ENCODE measurements at regions not wholly inside any gene's neighbourhood (a gene's known extent, or its start where the extent isn't known, plus 50 kb on each side); places are given as distances from the start of the nearest gene placed in this dataset.
A peak's percentile ranks its signal among the peaks of the same experiment; 100 is the strongest.

DNA sequence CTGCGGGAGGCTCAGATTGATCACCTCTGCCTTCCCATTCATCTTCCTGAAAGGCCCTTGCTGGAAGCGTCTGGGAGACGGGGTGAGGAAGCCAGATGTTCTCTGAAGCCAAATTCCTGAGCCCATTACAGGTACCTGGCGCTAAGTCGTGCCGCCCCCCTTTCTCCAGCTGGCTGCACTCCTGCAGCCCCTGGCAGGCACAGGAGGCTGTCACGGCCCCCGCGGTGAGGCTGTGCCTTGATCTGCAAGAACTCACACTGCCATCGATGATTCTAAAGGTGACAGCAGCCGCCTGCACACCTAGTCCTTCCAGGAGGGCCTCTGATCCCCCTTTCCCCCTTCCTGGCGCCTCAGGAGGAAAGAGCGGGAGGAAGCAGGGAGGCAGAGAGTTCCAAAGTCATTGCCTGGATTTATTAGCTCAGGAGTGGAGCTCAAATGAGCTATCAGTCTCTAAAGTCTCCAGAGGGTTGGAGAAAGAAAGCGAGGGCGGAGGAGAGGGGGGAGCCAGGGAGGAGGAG is 106.9 kb downstream of the RFLNA start:
- TF ChIP-seq, protein P1, sequence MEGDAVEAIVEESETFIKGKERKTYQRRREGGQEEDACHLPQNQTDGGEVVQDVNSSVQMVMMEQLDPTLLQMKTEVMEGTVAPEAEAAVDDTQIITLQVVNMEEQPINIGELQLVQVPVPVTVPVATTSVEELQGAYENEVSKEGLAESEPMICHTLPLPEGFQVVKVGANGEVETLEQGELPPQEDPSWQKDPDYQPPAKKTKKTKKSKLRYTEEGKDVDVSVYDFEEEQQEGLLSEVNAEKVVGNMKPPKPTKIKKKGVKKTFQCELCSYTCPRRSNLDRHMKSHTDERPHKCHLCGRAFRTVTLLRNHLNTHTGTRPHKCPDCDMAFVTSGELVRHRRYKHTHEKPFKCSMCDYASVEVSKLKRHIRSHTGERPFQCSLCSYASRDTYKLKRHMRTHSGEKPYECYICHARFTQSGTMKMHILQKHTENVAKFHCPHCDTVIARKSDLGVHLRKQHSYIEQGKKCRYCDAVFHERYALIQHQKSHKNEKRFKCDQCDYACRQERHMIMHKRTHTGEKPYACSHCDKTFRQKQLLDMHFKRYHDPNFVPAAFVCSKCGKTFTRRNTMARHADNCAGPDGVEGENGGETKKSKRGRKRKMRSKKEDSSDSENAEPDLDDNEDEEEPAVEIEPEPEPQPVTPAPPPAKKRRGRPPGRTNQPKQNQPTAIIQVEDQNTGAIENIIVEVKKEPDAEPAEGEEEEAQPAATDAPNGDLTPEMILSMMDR (IDR thresholded peaks at IDR 0.05; ENCODE audit: low read depth, low read length): no peak
- no peak overlapping the region for H3K4me3 ChIP-seq (replicated peaks in 1 of 2; ENCODE audit: low read depth in 2 of 2, low read length in 2 of 2)
- no peak for DNase-seq (ENCODE audit: low read depth in 2 of 2)

DNA sequence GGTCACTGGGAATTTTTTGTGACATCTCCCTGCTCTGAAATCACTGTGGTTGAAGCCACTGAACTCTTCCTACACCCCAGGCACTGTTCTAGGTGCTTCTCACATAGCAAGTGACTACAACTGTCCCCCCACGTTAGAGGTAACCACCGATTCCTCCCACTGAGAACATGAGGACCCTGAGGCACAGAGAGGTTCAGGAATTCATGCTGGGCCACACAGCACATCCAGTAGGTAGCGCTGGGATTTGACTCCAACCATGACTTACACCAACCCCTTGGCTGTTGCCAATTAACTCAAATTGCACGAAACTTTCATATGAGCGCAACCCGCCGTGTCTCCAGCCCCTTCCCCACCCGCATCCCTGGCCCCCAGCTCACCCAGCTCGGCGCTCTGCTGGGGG is 105.2 kb downstream of the RFLNA start:
- DNase-seq (ENCODE audit: low read depth in 2 of 2): no peak
- no peak overlapping the region for H3K4me3 ChIP-seq (replicated peaks in 1 of 2; ENCODE audit: low read depth in 2 of 2, low read length in 2 of 2)
- TF ChIP-seq, protein P1 (IDR thresholded peaks at IDR 0.05; ENCODE audit: low read depth, low read length): no peak

DNA sequence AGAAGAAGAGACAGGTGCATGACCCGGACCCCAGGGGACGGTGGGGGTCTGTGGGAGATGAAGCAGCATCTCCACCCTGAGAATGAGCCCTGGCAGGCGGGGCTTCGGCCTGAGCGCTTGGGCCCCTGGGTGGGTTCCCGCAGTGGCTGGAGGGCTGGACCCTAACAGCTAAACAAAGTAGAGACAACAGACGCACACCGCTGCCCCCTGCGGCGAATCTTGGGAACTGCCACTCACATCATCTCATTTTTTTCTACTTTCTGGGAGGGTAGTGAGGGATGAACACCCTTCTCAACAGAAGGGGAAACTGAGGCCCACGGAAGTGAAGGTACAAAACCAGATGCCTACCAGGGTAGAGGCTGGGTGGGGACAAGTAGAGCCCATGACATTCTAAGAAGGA is 104.7 kb downstream of the RFLNA start:
- DNase-seq (ENCODE audit: low read depth in 2 of 2): peak in 1 of 2 donors; percentile 40
- H3K4me3 ChIP-seq (replicated peaks in 1 of 2; ENCODE audit: low read depth in 2 of 2, low read length in 2 of 2): no peak overlapping the region
- TF ChIP-seq, protein P1 (IDR thresholded peaks at IDR 0.05; ENCODE audit: low read depth, low read length): peak; percentile 80

DNA sequence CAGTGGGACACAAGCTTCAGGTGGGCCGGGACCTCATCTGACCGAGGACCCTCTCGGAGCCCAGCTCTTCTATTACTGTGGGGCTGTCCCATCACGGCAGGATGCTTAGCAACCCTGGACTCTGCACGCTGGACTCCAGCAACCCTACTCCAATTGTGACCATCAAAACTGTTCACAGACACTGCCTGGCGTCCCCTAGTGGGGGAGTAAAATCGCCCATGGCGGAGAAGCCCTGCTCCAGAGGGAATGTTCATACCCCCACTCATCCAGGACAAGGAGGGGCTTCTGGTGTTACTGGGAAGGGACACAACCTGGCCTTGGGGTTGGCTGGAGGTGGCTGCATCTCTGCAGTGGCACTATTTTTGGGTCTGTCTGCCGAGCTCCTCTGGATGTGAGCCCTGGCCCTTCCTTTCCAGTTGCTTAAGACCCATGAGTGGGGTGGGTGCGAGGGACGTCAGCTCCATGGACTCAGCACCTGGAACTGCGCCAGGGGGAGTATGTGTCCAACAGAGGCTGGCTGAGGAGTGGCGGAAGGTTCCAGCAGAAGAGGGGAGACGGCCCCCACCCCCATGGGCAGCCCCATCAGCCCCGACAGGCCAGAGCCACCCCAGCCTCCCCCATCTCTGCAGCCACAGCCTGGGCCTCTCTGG is 103.8 kb downstream of the RFLNA start:
- DNase-seq (ENCODE audit: low read depth in 2 of 2): peak in 1 of 2 donors; percentile 62
- TF ChIP-seq, protein P1 (IDR thresholded peaks at IDR 0.05; ENCODE audit: low read depth, low read length): no peak
- no peak overlapping the region for H3K4me3 ChIP-seq (replicated peaks in 1 of 2; ENCODE audit: low read depth in 2 of 2, low read length in 2 of 2)

DNA sequence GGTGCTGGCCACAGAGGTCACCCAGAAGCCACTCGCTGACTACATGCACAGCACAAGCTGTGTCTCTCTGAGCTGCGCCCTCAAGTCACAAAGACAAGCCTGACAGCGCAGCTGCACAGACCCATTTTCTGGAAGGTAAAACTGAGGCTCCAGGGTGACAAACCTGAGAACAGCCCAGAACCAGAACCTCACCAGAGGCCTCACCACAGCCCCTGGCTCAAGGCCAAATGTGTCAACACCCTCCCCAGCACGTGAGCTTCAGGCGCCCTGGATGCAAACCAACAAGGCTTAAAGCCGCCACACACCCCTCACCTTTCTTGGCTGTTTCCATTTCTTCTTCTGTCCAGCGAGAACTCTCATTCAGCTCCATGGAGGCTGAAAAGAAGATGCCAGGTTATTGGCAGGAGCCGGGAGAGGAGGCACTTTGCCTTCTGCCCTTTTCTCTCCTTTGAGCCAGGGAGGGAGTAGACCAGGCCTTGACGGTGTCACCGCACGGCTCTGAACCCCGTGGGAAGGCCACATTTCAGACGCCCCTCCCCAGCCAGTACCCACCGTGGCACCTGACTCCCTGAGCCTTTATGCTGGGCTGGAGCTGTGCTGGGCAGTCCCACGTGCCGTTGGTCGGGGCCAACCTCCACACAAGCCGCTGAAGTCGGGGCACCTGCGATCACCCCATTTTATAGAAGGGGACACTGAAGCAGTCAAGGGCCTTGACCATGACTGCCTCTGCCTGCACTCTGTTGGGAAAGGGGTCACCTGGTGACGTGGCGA is 103.1 kb downstream of the RFLNA start:
- DNase-seq (ENCODE audit: low read depth in 2 of 2): peak; percentile 40 to 74

DNA sequence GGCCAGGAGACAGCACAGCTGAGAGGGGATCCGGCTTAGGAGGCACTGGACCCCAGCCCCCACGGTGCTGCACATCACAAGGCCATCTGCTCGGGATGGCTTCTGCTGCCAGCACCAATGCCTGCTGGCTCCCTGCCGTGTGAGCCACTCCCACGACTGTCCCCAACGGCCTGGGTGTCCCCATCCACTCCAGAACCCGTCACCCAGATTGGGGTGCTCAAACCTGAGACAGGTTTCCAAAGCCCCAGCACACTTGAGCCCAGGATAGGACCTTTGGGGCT is 102.4 kb downstream of the RFLNA start:
- H3K4me3 ChIP-seq (replicated peaks in 1 of 2; ENCODE audit: low read depth in 2 of 2, low read length in 2 of 2): no peak overlapping the region

More for the DNA sequence above, 103.1 kb downstream of the RFLNA start:
- TF ChIP-seq, protein P1 (IDR thresholded peaks at IDR 0.05; ENCODE audit: low read depth, low read length): no peak
- H3K4me3 ChIP-seq (replicated peaks in 1 of 2; ENCODE audit: low read depth in 2 of 2, low read length in 2 of 2): no peak overlapping the region

More for the DNA sequence above, 102.4 kb downstream of the RFLNA start:
- TF ChIP-seq, protein P1 (IDR thresholded peaks at IDR 0.05; ENCODE audit: low read depth, low read length): no peak
- no peak for DNase-seq (ENCODE audit: low read depth in 2 of 2)
